CD14-positive monocyte (primary cell): ENCODE measurements at regions not wholly inside any gene's neighbourhood (a gene's known extent, or its start where the extent isn't known, plus 50 kb on each side); places are given as distances from the start of the nearest gene placed in this dataset.

ENCODE experiments used
- DNase-seq, 3 donors: peaks; one replicate each; pipeline ENCODE4 v3.0.0-alpha.2; 2011 to 2022
- H2AFZ ChIP-seq: 2 replicates; pipeline ENCODE4 v1.6.0; 2012; ENCODE audit warnings: mild to moderate bottlenecking, low read depth, low read length, inconsistent platforms; ENCODE audit not compliant: insufficient read depth, poor library complexity, severe bottlenecking
- H3K27ac ChIP-seq, 2 donors: 1 replicate in 1 of 2; 2 replicates in 1 of 2; pipeline ENCODE4 v1.5.1; 2012 to 2013; ENCODE audit warnings: low read length in 2 of 2, control low read depth in 1 of 2, inconsistent platforms in 1 of 2, low read depth in 1 of 2, mild to moderate bottlenecking in 1 of 2
- H3K27me3 ChIP-seq, 2 donors: one replicate each; pipeline versions ENCODE4 v1.6.0 to v1.6.1; 2011 to 2013; ENCODE audit warnings: low read length in 2 of 2; ENCODE audit not compliant: control insufficient read depth in 2 of 2, insufficient read depth in 2 of 2
- H3K36me3 ChIP-seq, 2 donors: replicated peaks in 1 of 2; 1 replicate in 1 of 2; 2 replicates in 1 of 2; pipeline versions ENCODE4 v1.5.1 to v1.6.1; 2012 to 2013; ENCODE audit warnings: low read length in 2 of 2, control low read depth in 1 of 2, inconsistent platforms in 1 of 2, mild to moderate bottlenecking in 1 of 2; ENCODE audit not compliant: insufficient read depth in 2 of 2, control insufficient read depth in 1 of 2
- H3K4me1 ChIP-seq, 2 donors: 1 replicate in 1 of 2; 2 replicates in 1 of 2; pipeline versions ENCODE4 v1.5.1 to v1.6.1; 2012 to 2013; ENCODE audit warnings: low read length in 2 of 2, control low read depth in 1 of 2, inconsistent platforms in 1 of 2, mild to moderate bottlenecking in 1 of 2, moderate library complexity in 1 of 2; ENCODE audit not compliant: insufficient read depth in 2 of 2, control insufficient read depth in 1 of 2
- H3K4me2 ChIP-seq: replicated peaks from 2 replicates; pipeline ENCODE3; 2012; ENCODE audit warnings: low read length, moderate library complexity, mild to moderate bottlenecking; ENCODE audit not compliant: poor library complexity, severe bottlenecking; ENCODE audit errors: extremely low read depth
- H3K4me3 ChIP-seq, 3 experiments: fragments of 200-600 bp in 1 of 3; sonication (generic) in 1 of 3; replicated peaks in 1 of 3; 1 replicate in 2 of 3; 2 replicates in 1 of 3; pipeline ENCODE4 v1.5.1; 2011 to 2013; ENCODE audit warnings: low read length in 3 of 3, mild to moderate bottlenecking in 3 of 3, control low read depth in 2 of 3, low read depth in 2 of 3, inconsistent platforms in 1 of 3, moderate library complexity in 1 of 3
- H3K79me2 ChIP-seq: 2 replicates; pipeline ENCODE4 v1.6.0; 2012; ENCODE audit warnings: mild to moderate bottlenecking, control low read depth, inconsistent platforms, low read length, moderate library complexity; ENCODE audit not compliant: insufficient read depth
- H3K9ac ChIP-seq: 2 replicates; pipeline ENCODE4 v1.6.0; 2017; ENCODE audit warnings: low read length, mild to moderate bottlenecking; ENCODE audit not compliant: insufficient read depth, poor library complexity, severe bottlenecking
- H3K9me3 ChIP-seq, 2 donors: replicated peaks in 1 of 2; 1 replicate in 1 of 2; 2 replicates in 1 of 2; pipeline versions ENCODE4 v1.5.1 to v1.6.1; 2012 to 2013; ENCODE audit warnings: low read length in 2 of 2, control low read depth in 1 of 2; ENCODE audit not compliant: control insufficient read depth in 1 of 2, insufficient read depth in 1 of 2
- H4K20me1 ChIP-seq: 2 replicates; pipeline ENCODE4 v1.6.0; 2012; ENCODE audit warnings: mild to moderate bottlenecking, low read length, control low read depth, moderate library complexity; ENCODE audit not compliant: insufficient read depth
- H3K27ac Mint-ChIP-seq, 7 donors: one replicate each; pipeline ENCODE4 v1.8.0; 2020; ENCODE audit warnings: mild to moderate bottlenecking in 7 of 7, mixed read lengths in 7 of 7, moderate library complexity in 6 of 7, inconsistent platforms in 2 of 7
- H3K27me3 Mint-ChIP-seq, 3 donors: one replicate each; pipeline ENCODE4 v1.8.0; 2021 to 2022; ENCODE audit warnings: low read depth in 3 of 3, mild to moderate bottlenecking in 3 of 3, mixed read lengths in 3 of 3, moderate library complexity in 3 of 3, inconsistent platforms in 1 of 3
- H3K36me3 Mint-ChIP-seq, 2 donors: one replicate each; pipeline ENCODE4 v1.8.0; 2020; ENCODE audit warnings: mixed read lengths in 2 of 2, inconsistent platforms in 1 of 2, mild to moderate bottlenecking in 1 of 2
- H3K4me1 Mint-ChIP-seq: one replicate; pipeline ENCODE4 v1.8.0; 2020; ENCODE audit warnings: mild to moderate bottlenecking, mixed read lengths
- H3K4me3 Mint-ChIP-seq, 2 donors: one replicate each; pipeline ENCODE4 v1.8.0; 2020; ENCODE audit warnings: mild to moderate bottlenecking in 2 of 2, mixed read lengths in 2 of 2, moderate library complexity in 1 of 2
- H3K9me3 Mint-ChIP-seq, 7 donors: one replicate each; pipeline ENCODE4 v1.8.0; 2020 to 2022; ENCODE audit warnings: mixed read lengths in 7 of 7, mild to moderate bottlenecking in 6 of 7, moderate library complexity in 6 of 7, inconsistent platforms in 2 of 7
- WGBS: methylation state at CpG from one replicate; pipeline ENCODE4 v1.1.5; 2013; ENCODE audit warnings: missing lambda C conversion rate; ENCODE audit not compliant: insufficient coverage; 5-methylcytosine and 5-hydroxymethylcytosine counted together
- intact Hi-C, 2 donors: fragments of 100-400 bp; cut with micrococcal nuclease; formaldehyde crosslinking; loops; one replicate each; pipeline versions ENCODE4 v1.15.0 to v1.15.1; 2023
- TF ChIP-seq, protein P1 (sequence below): fragments of 200-600 bp; IDR thresholded peaks from one replicate; pipeline ENCODE4 v1.8.0; 2022; ENCODE audit warnings: antibody characterized with exemption, mild to moderate bottlenecking

DNA sequence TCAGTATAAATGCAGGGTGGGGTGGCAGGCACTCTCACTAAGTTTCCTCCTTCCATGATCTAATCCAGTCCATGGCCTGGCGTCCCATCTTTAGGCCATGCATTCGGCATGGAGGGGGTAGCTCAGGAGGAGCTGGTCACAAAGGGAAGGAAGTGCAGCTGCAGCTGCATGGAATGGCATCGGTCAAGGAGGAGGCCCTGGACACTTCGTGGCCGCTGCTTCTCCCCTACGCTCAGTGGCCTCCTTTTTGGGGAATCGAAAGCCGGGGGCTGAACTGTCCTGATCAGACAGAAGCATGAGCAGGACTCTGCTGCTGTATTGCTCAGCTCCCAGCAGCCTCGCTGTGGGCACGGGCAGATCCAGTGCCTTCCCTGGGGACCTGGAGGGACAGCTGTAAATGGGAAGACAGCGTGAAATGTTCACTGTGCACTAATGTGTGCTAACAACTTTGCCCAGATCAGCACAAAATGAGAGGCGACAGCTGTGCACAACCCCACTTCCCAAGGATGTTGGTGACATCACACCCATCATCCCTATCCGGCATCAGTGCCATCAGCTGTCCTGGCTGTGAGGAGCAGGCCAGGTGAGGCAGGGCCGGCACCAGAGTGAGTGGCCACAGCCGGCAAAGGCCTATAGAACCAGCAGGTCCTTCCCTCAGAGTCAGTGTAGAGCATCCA is 520.1 kb upstream of the RAB6C start:
- TF ChIP-seq, protein P1, sequence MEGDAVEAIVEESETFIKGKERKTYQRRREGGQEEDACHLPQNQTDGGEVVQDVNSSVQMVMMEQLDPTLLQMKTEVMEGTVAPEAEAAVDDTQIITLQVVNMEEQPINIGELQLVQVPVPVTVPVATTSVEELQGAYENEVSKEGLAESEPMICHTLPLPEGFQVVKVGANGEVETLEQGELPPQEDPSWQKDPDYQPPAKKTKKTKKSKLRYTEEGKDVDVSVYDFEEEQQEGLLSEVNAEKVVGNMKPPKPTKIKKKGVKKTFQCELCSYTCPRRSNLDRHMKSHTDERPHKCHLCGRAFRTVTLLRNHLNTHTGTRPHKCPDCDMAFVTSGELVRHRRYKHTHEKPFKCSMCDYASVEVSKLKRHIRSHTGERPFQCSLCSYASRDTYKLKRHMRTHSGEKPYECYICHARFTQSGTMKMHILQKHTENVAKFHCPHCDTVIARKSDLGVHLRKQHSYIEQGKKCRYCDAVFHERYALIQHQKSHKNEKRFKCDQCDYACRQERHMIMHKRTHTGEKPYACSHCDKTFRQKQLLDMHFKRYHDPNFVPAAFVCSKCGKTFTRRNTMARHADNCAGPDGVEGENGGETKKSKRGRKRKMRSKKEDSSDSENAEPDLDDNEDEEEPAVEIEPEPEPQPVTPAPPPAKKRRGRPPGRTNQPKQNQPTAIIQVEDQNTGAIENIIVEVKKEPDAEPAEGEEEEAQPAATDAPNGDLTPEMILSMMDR, result no peak
- Histone ChIP-seq H3K9ac (no peak overlapping the region), H3K27me3 (no peaks in the 10 kb centered on the region), H3K9me3 (peaks cover 0 to 4% of the 10 kb centered on the region in 2 donors), H3K4me1 (no peaks in the 10 kb centered on the region), H2AFZ (no peak overlapping the region), H3K4me2 (no peak overlapping the region), H3K36me3 (no peaks in the 10 kb centered on the region), H4K20me1 (no peaks in the 10 kb centered on the region), H3K27ac (no peak overlapping the region), H3K4me3 (no peak overlapping the region), H3K79me2 (no peaks in the 10 kb centered on the region)
- intact Hi-C loops, result no loop called here
- peaks cover under 1 to 9% (median 4%) of the 10 kb centered on the region in 7 donors for H3K9me3 Mint-ChIP-seq
- no peak overlapping the region for H3K27ac Mint-ChIP-seq
- H3K27me3 Mint-ChIP-seq, result peaks cover 0 to 4% (median 2%) of the 10 kb centered on the region in 3 donors
- H3K4me1 Mint-ChIP-seq, result peaks cover 2% of the 10 kb centered on the region
- H3K36me3 Mint-ChIP-seq, result no peaks in the 10 kb centered on the region
- WGBS, result 86% methylated on average over 13 of the region's 15 CpGs
- DNase-seq, result no peak
- H3K4me3 Mint-ChIP-seq, result no peak overlapping the region

DNA sequence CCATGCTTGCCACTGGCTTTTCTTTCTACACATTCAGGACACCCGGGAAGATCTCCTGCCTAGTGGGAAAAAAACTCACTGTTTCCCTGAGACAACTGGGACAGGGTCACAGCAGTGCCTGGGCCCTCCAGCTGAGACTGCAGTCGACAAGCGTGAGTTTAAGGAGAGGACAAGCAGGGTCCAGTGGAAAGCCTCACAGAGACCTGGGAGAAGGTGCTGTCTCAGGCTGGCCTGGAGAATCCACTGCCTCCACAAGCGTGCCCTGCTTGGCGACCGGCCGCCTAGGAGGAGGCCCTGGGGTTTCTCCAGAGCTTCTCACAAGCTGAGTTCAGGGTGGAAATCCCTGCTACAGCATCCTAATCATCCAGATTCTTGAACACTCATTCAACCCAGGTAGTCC is 519.6 kb upstream of the RAB6C start:
- Histone ChIP-seq H3K36me3 (no peaks in the 10 kb centered on the region), H2AFZ (no peak overlapping the region), H4K20me1 (no peaks in the 10 kb centered on the region), H3K79me2 (no peaks in the 10 kb centered on the region), H3K4me2 (no peak overlapping the region), H3K4me3 (no peak overlapping the region), H3K27me3 (no peaks in the 10 kb centered on the region), H3K4me1 (no peaks in the 10 kb centered on the region), H3K27ac (no peak overlapping the region), H3K9ac (no peak overlapping the region), H3K9me3 (peaks cover 0 to 9% of the 10 kb centered on the region in 2 donors)
- WGBS, result 87% methylated on average over 6 of the region's 7 CpGs
- Mint-ChIP-seq H3K4me3 (no peak overlapping the region), H3K9me3 (peaks cover 5 to 13% (median 7%) of the 10 kb centered on the region in 7 donors), H3K4me1 (peaks cover 3% of the 10 kb centered on the region), H3K27me3 (peaks cover 0 to 4% (median 2%) of the 10 kb centered on the region in 3 donors), H3K27ac (no peak overlapping the region), H3K36me3 (no peaks in the 10 kb centered on the region)
- intact Hi-C loops, result no loop called here
- TF ChIP-seq, protein P1, result no peak
- DNase-seq, result no peak
